ENCODE measurements at regions not wholly inside any gene's neighbourhood (a gene's known extent, or its start where the extent isn't known, plus 50 kb on each side); places are given as distances from the start of the nearest gene placed in this dataset.

- no peak for TF ChIP-seq MAX (IDR thresholded peaks at IDR 0.05)
- no peak for TF ChIP-seq NFIC (IDR thresholded peaks at IDR 0.05)
- TF ChIP-seq ZBTB7A (IDR thresholded peaks at IDR 0.05; ENCODE audit: low read depth), result no peak
Measured at GRCh38 chr16:6967796-6968320, 364.8 kb upstream of the RBFOX1 start.

- TF ChIP-seq YY1 (IDR thresholded peaks at IDR 0.05; ENCODE audit: low read depth) (no peak), CEBPB (IDR thresholded peaks at IDR 0.05) (no peak), NFIC (IDR thresholded peaks at IDR 0.05) (no peak), EP300 (IDR thresholded peaks at IDR 0.05; ENCODE audit: borderline replicate concordance) (no peak), TCF12 (IDR thresholded peaks at IDR 0.05; ENCODE audit: low read depth) (no peak), TEAD4 (IDR thresholded peaks at IDR 0.05) (no peak), RAD21 (IDR thresholded peaks at IDR 0.05; ENCODE audit: low read depth) (no peak), ZBTB7A (IDR thresholded peaks at IDR 0.05; ENCODE audit: low read depth) (no peak), MAX (IDR thresholded peaks at IDR 0.05) (no peak), USF1 (IDR thresholded peaks at IDR 0.05) (no peak), FOXM1 (IDR thresholded peaks at IDR 0.05; ENCODE audit: borderline replicate concordance, low read depth) (no peak), CREB1 (IDR thresholded peaks at IDR 0.05; ENCODE audit: low read depth) (no peak)
Measured at GRCh38 chr16:6966925-6967324, 365.7 kb upstream of the RBFOX1 start.

GRCh38 chr16:6964679-6965078 lies 368.0 kb upstream of the RBFOX1 start:
- no peak for TF ChIP-seq MAX (IDR thresholded peaks at IDR 0.05)

- TF ChIP-seq CREB1 (IDR thresholded peaks at IDR 0.05; ENCODE audit: low read depth) (no peak), MAX (IDR thresholded peaks at IDR 0.05) (no peak)
Measured at GRCh38 chr16:6961704-6962103, 370.9 kb upstream of the RBFOX1 start.

GRCh38 chr16:6958184-6958583 lies 374.5 kb upstream of the RBFOX1 start:
- no peak for TF ChIP-seq CREB1 (IDR thresholded peaks at IDR 0.05; ENCODE audit: low read depth)
- no peak for TF ChIP-seq TCF12 (IDR thresholded peaks at IDR 0.05; ENCODE audit: low read depth)
- TF ChIP-seq FOXM1 (IDR thresholded peaks at IDR 0.05; ENCODE audit: borderline replicate concordance, low read depth), result no peak
- no peak for TF ChIP-seq EP300 (IDR thresholded peaks at IDR 0.05; ENCODE audit: borderline replicate concordance)
- no peak for TF ChIP-seq REST (IDR thresholded peaks at IDR 0.05; ENCODE audit: low read depth)
- no peak for TF ChIP-seq TAF1 (IDR thresholded peaks at IDR 0.05; ENCODE audit: low read depth)
- TF ChIP-seq RAD21 (IDR thresholded peaks at IDR 0.05; ENCODE audit: low read depth), result no peak
- TF ChIP-seq USF1 (IDR thresholded peaks at IDR 0.05), result no peak
- no peak for TF ChIP-seq EGR1 (IDR thresholded peaks at IDR 0.05)
- no peak for TF ChIP-seq MAX (IDR thresholded peaks at IDR 0.05)
- no peak for TF ChIP-seq NFIC (IDR thresholded peaks at IDR 0.05)
- no peak for TF ChIP-seq ZBTB7A (IDR thresholded peaks at IDR 0.05; ENCODE audit: low read depth)

GRCh38 chr16:6957681-6958080 lies 375.0 kb upstream of the RBFOX1 start:
- TF ChIP-seq YY1 (IDR thresholded peaks at IDR 0.05; ENCODE audit: low read depth) (no peak), FOXM1 (IDR thresholded peaks at IDR 0.05; ENCODE audit: borderline replicate concordance, low read depth) (no peak)

GRCh38 chr16:6956511-6956910 lies 376.1 kb upstream of the RBFOX1 start:
- TF ChIP-seq EP300 (IDR thresholded peaks at IDR 0.05; ENCODE audit: borderline replicate concordance) (no peak), FOXM1 (IDR thresholded peaks at IDR 0.05; ENCODE audit: borderline replicate concordance, low read depth) (no peak), EGR1 (IDR thresholded peaks at IDR 0.05) (no peak), NFIC (IDR thresholded peaks at IDR 0.05) (no peak), CEBPB (IDR thresholded peaks at IDR 0.05) (no peak), MAX (IDR thresholded peaks at IDR 0.05) (no peak), TAF1 (IDR thresholded peaks at IDR 0.05; ENCODE audit: low read depth) (no peak)

- TF ChIP-seq TAF1 (IDR thresholded peaks at IDR 0.05; ENCODE audit: low read depth), result no peak
- no peak for TF ChIP-seq MAX (IDR thresholded peaks at IDR 0.05)
- no peak for TF ChIP-seq USF1 (IDR thresholded peaks at IDR 0.05)
- TF ChIP-seq ZBTB7A (IDR thresholded peaks at IDR 0.05; ENCODE audit: low read depth), result no peak
- TF ChIP-seq TEAD4 (IDR thresholded peaks at IDR 0.05), result no peak
- TF ChIP-seq CEBPB (IDR thresholded peaks at IDR 0.05), result no peak
Measured at GRCh38 chr16:6955303-6955702, 377.3 kb upstream of the RBFOX1 start.

Data from Ishikawa (cell line).